CD14-positive monocyte (primary cell): ENCODE measurements at regions not wholly inside any gene's neighbourhood (a gene's known extent, or its start where the extent isn't known, plus 50 kb on each side); places are given as distances from the start of the nearest gene placed in this dataset.
A peak's percentile ranks its signal among the peaks of the same experiment; 100 is the strongest.

Experiments
- DNase-seq, 3 donors: peaks; one replicate each; pipeline ENCODE4 v3.0.0-alpha.2; 2011 to 2022
- H2AFZ ChIP-seq: 2 replicates; pipeline ENCODE4 v1.6.0; 2012; ENCODE audit warnings: mild to moderate bottlenecking, low read depth, low read length, inconsistent platforms; ENCODE audit not compliant: insufficient read depth, poor library complexity, severe bottlenecking
- H3K27ac ChIP-seq, 2 donors: 1 replicate in 1 of 2; 2 replicates in 1 of 2; pipeline ENCODE4 v1.5.1; 2012 to 2013; ENCODE audit warnings: low read length in 2 of 2, control low read depth in 1 of 2, inconsistent platforms in 1 of 2, low read depth in 1 of 2, mild to moderate bottlenecking in 1 of 2
- H3K27me3 ChIP-seq, 2 donors: one replicate each; pipeline versions ENCODE4 v1.6.0 to v1.6.1; 2011 to 2013; ENCODE audit warnings: low read length in 2 of 2; ENCODE audit not compliant: control insufficient read depth in 2 of 2, insufficient read depth in 2 of 2
- H3K36me3 ChIP-seq, 2 donors: replicated peaks in 1 of 2; 1 replicate in 1 of 2; 2 replicates in 1 of 2; pipeline versions ENCODE4 v1.5.1 to v1.6.1; 2012 to 2013; ENCODE audit warnings: low read length in 2 of 2, control low read depth in 1 of 2, inconsistent platforms in 1 of 2, mild to moderate bottlenecking in 1 of 2; ENCODE audit not compliant: insufficient read depth in 2 of 2, control insufficient read depth in 1 of 2
- H3K4me1 ChIP-seq, 2 donors: 1 replicate in 1 of 2; 2 replicates in 1 of 2; pipeline versions ENCODE4 v1.5.1 to v1.6.1; 2012 to 2013; ENCODE audit warnings: low read length in 2 of 2, control low read depth in 1 of 2, inconsistent platforms in 1 of 2, mild to moderate bottlenecking in 1 of 2, moderate library complexity in 1 of 2; ENCODE audit not compliant: insufficient read depth in 2 of 2, control insufficient read depth in 1 of 2
- H3K4me2 ChIP-seq: replicated peaks from 2 replicates; pipeline ENCODE3; 2012; ENCODE audit warnings: low read length, moderate library complexity, mild to moderate bottlenecking; ENCODE audit not compliant: poor library complexity, severe bottlenecking; ENCODE audit errors: extremely low read depth
- H3K4me3 ChIP-seq, 3 experiments: fragments of 200-600 bp in 1 of 3; sonication (generic) in 1 of 3; replicated peaks in 1 of 3; 1 replicate in 2 of 3; 2 replicates in 1 of 3; pipeline ENCODE4 v1.5.1; 2011 to 2013; ENCODE audit warnings: low read length in 3 of 3, mild to moderate bottlenecking in 3 of 3, control low read depth in 2 of 3, low read depth in 2 of 3, inconsistent platforms in 1 of 3, moderate library complexity in 1 of 3
- H3K79me2 ChIP-seq: 2 replicates; pipeline ENCODE4 v1.6.0; 2012; ENCODE audit warnings: mild to moderate bottlenecking, control low read depth, inconsistent platforms, low read length, moderate library complexity; ENCODE audit not compliant: insufficient read depth
- H3K9ac ChIP-seq: 2 replicates; pipeline ENCODE4 v1.6.0; 2017; ENCODE audit warnings: low read length, mild to moderate bottlenecking; ENCODE audit not compliant: insufficient read depth, poor library complexity, severe bottlenecking
- H3K9me3 ChIP-seq, 2 donors: replicated peaks in 1 of 2; 1 replicate in 1 of 2; 2 replicates in 1 of 2; pipeline versions ENCODE4 v1.5.1 to v1.6.1; 2012 to 2013; ENCODE audit warnings: low read length in 2 of 2, control low read depth in 1 of 2; ENCODE audit not compliant: control insufficient read depth in 1 of 2, insufficient read depth in 1 of 2
- H4K20me1 ChIP-seq: 2 replicates; pipeline ENCODE4 v1.6.0; 2012; ENCODE audit warnings: mild to moderate bottlenecking, low read length, control low read depth, moderate library complexity; ENCODE audit not compliant: insufficient read depth
- H3K27ac Mint-ChIP-seq, 7 donors: one replicate each; pipeline ENCODE4 v1.8.0; 2020; ENCODE audit warnings: mild to moderate bottlenecking in 7 of 7, mixed read lengths in 7 of 7, moderate library complexity in 6 of 7, inconsistent platforms in 2 of 7
- H3K27me3 Mint-ChIP-seq, 3 donors: one replicate each; pipeline ENCODE4 v1.8.0; 2021 to 2022; ENCODE audit warnings: low read depth in 3 of 3, mild to moderate bottlenecking in 3 of 3, mixed read lengths in 3 of 3, moderate library complexity in 3 of 3, inconsistent platforms in 1 of 3
- H3K36me3 Mint-ChIP-seq, 2 donors: one replicate each; pipeline ENCODE4 v1.8.0; 2020; ENCODE audit warnings: mixed read lengths in 2 of 2, inconsistent platforms in 1 of 2, mild to moderate bottlenecking in 1 of 2
- H3K4me1 Mint-ChIP-seq: one replicate; pipeline ENCODE4 v1.8.0; 2020; ENCODE audit warnings: mild to moderate bottlenecking, mixed read lengths
- H3K4me3 Mint-ChIP-seq, 2 donors: one replicate each; pipeline ENCODE4 v1.8.0; 2020; ENCODE audit warnings: mild to moderate bottlenecking in 2 of 2, mixed read lengths in 2 of 2, moderate library complexity in 1 of 2
- H3K9me3 Mint-ChIP-seq, 7 donors: one replicate each; pipeline ENCODE4 v1.8.0; 2020 to 2022; ENCODE audit warnings: mixed read lengths in 7 of 7, mild to moderate bottlenecking in 6 of 7, moderate library complexity in 6 of 7, inconsistent platforms in 2 of 7
- CTCF ChIP-seq: fragments of 200-600 bp; IDR thresholded peaks from one replicate; pipeline ENCODE4 v1.8.0; 2022; ENCODE audit warnings: antibody characterized with exemption, mild to moderate bottlenecking
- WGBS: methylation state at CpG from one replicate; pipeline ENCODE4 v1.1.5; 2013; ENCODE audit warnings: missing lambda C conversion rate; ENCODE audit not compliant: insufficient coverage; 5-methylcytosine and 5-hydroxymethylcytosine counted together
- intact Hi-C, 2 donors: fragments of 100-400 bp; cut with micrococcal nuclease; formaldehyde crosslinking; loops; one replicate each; pipeline versions ENCODE4 v1.15.0 to v1.15.1; 2023

DNA sequence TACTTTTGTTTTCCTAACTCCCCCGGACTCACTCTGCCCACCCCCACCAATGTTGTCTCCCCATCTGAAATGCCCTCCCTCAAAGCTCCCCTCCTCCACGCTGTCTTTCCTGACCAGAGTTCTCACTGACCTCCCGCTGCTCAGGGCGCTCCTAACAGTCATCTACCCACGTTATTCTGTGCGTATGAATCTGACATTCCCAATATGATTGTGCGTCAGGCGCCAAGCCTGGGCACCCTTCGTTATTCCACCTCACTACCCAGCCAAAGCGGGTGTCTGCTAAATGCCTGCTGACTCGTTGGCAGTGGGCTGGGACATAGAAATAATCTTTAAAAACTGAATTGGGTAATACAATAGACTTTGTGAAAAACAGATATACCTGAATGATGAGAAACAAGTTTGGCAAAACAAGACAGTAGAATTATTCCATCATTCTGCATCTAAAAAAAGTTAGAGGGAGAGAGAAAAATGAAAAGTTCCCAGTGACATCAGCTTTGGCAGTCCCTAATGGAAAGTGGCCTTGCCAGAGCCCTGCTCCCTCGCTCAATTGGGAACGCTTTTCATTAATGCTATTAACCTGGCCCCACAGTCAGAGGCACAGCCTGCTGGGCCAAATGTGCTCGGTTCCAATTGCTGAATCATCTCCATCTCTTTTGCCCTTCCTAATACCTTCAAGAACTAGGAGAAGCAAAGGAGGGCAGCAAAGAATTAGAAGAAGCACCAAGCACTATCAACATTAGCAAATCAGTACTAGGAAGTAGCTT is 74.0 kb upstream of the PLXNC1 start:
- H3K9ac ChIP-seq, result no peak overlapping the region
- TF ChIP-seq CTCF, result no peak
- intact Hi-C loops, result no loop called here
- Mint-ChIP-seq H3K4me1 (peaks cover 16% of the 10 kb centered on the region), H3K36me3 (no peaks in the 10 kb centered on the region), H3K27me3 (peaks cover 2% of the 10 kb centered on the region in 3 donors), H3K27ac (no peak overlapping the region), H3K4me3 (no peak overlapping the region), H3K9me3 (peaks cover 0 to 1% (median 0%) of the 10 kb centered on the region in 7 donors)
- no peak for DNase-seq
- no peaks in the 10 kb centered on the region for H3K36me3 ChIP-seq
- H3K27me3 ChIP-seq, result no peaks in the 10 kb centered on the region
- H3K4me1 ChIP-seq, result peaks cover 3 to 8% of the 10 kb centered on the region in 2 donors
- H2AFZ ChIP-seq, result no peak overlapping the region
- H3K79me2 ChIP-seq, result no peaks in the 10 kb centered on the region
- no peak overlapping the region for H3K27ac ChIP-seq
- no peaks in the 10 kb centered on the region for H4K20me1 ChIP-seq
- 95% methylated on average over 9 of the region's 14 CpGs for WGBS
- H3K4me2 ChIP-seq, result no peak overlapping the region
- H3K9me3 ChIP-seq, result no peaks in the 10 kb centered on the region
- no peak overlapping the region for H3K4me3 ChIP-seq

DNA sequence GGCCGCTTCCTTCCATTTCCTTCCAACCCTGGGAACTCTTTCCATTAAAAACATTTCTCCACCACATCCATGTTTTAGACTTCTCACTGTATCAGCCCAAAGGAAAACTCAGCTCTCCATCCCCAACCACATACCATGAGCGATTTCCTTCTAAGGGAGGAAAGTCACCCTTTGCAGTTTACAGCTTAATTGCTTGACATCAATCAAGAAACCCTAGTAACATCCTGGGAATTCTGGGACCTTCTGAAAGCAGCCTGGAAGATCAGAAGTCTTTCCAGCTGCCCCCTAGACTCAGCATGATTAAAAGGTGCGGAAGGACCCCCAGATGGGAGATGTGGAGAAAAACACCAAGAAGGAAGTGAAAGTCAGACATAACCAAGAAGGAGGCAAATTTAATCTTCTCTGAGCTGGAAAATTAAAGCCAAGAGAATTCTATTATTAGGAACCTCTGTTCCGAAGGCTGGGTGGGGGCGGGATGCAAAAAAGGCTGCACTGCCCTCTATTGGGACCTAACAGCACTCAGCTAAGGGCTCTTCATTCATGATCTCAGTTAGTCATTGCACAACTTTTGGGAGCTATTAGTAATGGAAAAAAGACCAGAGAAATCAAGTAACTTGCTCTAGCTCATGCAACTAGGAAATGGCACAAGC is 73.3 kb upstream of the PLXNC1 start:
- Histone ChIP-seq H3K9ac (no peak overlapping the region), H3K4me2 (no peak overlapping the region), H3K27me3 (no peaks in the 10 kb centered on the region), H3K27ac (no peak overlapping the region), H4K20me1 (no peaks in the 10 kb centered on the region), H3K4me3 (no peak overlapping the region), H3K4me1 (peaks cover 3 to 8% of the 10 kb centered on the region in 2 donors), H3K36me3 (no peaks in the 10 kb centered on the region), H3K9me3 (no peaks in the 10 kb centered on the region), H2AFZ (no peak overlapping the region), H3K79me2 (no peaks in the 10 kb centered on the region)
- peak; percentile 31 to 55 (median 41) for DNase-seq
- intact Hi-C loops, result no loop called here
- Mint-ChIP-seq H3K9me3 (no peaks in the 10 kb centered on the region), H3K27me3 (peaks cover 2% of the 10 kb centered on the region in 3 donors), H3K27ac (no peak overlapping the region), H3K4me1 (peaks cover 22% of the 10 kb centered on the region), H3K36me3 (no peaks in the 10 kb centered on the region), H3K4me3 (no peak overlapping the region)
- peak; percentile 71 for TF ChIP-seq CTCF
- WGBS, result 30% methylated on average over 4 of the region's 5 CpGs
